Adrenal gland (tissue), 5 donors: ENCODE measurements at regions not wholly inside any gene's neighbourhood (a gene's known extent, or its start where the extent isn't known, plus 50 kb on each side); places are given as distances from the start of the nearest gene placed in this dataset.

Source experiments
- POLR2A ChIP-seq, 2 donors: fragments of 450-650 bp; IDR thresholded peaks; one replicate each; pipeline ENCODE4 v1.6.1; 2017; ENCODE audit warnings: antibody characterized with exemption in 2 of 2, mild to moderate bottlenecking in 2 of 2, moderate library complexity in 1 of 2
- TF ChIP-seq, protein P1 (sequence below), 6 experiments: fragments of 450-650 bp in 4 of 6; fragments of 200-600 bp in 2 of 6; sonication (generic) in 1 of 6; IDR thresholded peaks; 1 replicate in 5 of 6; 2 replicates in 1 of 6; pipeline versions ENCODE4 v1.5.1 to v1.8.0; 2016 to 2021; ENCODE audit warnings: antibody characterized with exemption in 6 of 6, mild to moderate bottlenecking in 2 of 6, moderate library complexity in 1 of 6
- donor health status: DM: no; HTN: no; CAD: no.

DNA sequence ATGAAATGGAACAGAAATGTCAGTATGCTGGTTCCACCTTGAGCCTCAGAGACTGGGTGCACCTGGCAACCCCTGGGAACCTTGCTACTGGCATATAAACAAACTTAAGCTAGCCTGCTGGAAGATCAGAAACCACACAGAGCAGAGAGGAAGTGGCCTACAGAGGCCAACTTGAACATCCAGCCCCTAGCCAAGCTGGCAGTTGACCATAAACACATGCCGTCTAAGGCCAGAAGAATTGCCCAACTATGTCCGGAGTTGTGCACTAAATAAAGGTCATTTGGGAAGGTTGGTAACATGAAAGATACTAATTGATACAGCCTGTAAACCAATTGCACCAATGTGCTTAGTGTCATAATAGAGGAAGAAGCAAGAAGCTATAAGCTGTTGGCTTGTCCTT is 266.6 kb upstream of the BTBD3 start:
- TF ChIP-seq, protein P1, sequence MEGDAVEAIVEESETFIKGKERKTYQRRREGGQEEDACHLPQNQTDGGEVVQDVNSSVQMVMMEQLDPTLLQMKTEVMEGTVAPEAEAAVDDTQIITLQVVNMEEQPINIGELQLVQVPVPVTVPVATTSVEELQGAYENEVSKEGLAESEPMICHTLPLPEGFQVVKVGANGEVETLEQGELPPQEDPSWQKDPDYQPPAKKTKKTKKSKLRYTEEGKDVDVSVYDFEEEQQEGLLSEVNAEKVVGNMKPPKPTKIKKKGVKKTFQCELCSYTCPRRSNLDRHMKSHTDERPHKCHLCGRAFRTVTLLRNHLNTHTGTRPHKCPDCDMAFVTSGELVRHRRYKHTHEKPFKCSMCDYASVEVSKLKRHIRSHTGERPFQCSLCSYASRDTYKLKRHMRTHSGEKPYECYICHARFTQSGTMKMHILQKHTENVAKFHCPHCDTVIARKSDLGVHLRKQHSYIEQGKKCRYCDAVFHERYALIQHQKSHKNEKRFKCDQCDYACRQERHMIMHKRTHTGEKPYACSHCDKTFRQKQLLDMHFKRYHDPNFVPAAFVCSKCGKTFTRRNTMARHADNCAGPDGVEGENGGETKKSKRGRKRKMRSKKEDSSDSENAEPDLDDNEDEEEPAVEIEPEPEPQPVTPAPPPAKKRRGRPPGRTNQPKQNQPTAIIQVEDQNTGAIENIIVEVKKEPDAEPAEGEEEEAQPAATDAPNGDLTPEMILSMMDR (IDR thresholded peaks at IDR 0.05) = no peak
- no peak for TF ChIP-seq POLR2A (IDR thresholded peaks at IDR 0.05)
